22Rv1 (cell line): ENCODE measurements at regions not wholly inside any gene's neighbourhood (a gene's known extent, or its start where the extent isn't known, plus 50 kb on each side); places are given as distances from the start of the nearest gene placed in this dataset.

Source experiments
- H3K27ac ChIP-seq: fragments of 450-650 bp; 2 replicates; pipeline ENCODE4 v1.5.1; 2017
- CTCF ChIP-seq: fragments of 450-650 bp; IDR thresholded peaks from 2 replicates; pipeline ENCODE4 v1.5.1; 2017; ENCODE audit warnings: mild to moderate bottlenecking
- ZFX ChIP-seq: fragments of 450-650 bp; IDR thresholded peaks from 2 replicates; pipeline ENCODE4 v1.6.1; 2017; ENCODE audit warnings: antibody characterized with exemption, borderline replicate concordance

- TF ChIP-seq ZFX: no peak
- no peak for TF ChIP-seq CTCF
- no peak overlapping the region for H3K27ac ChIP-seq
Observed at GRCh38 chr4:182107931-182108330, 135.3 kb upstream of the TENM3 start.

- TF ChIP-seq CTCF (no peak), ZFX (no peak)
- no peak overlapping the region for H3K27ac ChIP-seq
Observed at GRCh38 chr4:182111586-182111985, 131.6 kb upstream of the TENM3 start.

- no peak overlapping the region for H3K27ac ChIP-seq
- TF ChIP-seq ZFX (no peak), CTCF (no peak)
Observed at GRCh38 chr4:182113779-182114178, 129.4 kb upstream of the TENM3 start.

DNA sequence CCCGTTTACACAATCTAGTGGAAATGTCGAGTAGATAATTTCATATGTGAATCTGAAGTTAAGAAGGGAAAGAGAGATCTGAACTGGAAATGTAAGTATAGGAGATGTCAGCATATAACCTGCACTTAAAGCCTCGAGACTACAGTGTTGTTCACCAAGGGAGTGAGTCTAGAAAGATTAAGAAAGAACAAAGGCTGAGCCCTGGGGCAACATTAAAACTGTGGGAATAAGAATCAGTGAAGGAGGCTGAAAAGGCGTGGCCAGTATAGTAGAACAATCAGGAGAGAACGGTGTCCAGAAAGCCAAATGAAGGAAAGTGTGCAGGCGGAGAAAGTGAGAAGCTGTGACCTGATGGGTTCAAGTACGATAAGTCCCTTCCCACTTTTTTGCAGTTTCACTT lies 118.8 kb upstream of the TENM3 start:
- TF ChIP-seq ZFX: no peak
- no peak for TF ChIP-seq CTCF
- H3K27ac ChIP-seq: no peak overlapping the region

GRCh38 chr4:182126096-182126495 lies 117.1 kb upstream of the TENM3 start:
- no peak overlapping the region for H3K27ac ChIP-seq
- no peak for TF ChIP-seq ZFX
- TF ChIP-seq CTCF: no peak

- TF ChIP-seq CTCF: no peak
- no peak overlapping the region for H3K27ac ChIP-seq
Observed at GRCh38 chr4:182126603-182127002, 116.6 kb upstream of the TENM3 start.

DNA sequence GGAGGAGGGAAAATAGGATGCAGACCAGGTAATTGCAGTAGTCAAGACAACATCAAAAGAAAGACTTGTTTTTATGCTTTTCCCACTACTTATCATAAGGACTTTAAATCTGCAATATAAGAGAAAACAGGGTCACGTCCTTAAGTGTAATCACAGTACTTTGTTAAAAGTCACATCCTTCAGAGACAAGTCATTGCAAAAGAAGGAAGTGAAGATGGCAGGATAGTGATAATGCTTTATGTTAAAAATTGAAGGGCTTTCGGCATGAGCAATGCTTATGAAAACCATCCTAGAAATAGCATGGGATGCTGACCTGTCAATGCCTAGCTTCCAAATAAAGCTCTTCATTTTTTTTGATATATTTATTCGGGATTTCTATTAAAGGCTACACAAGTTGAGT lies 110.2 kb upstream of the TENM3 start:
- no peak overlapping the region for H3K27ac ChIP-seq
- TF ChIP-seq CTCF: no peak
- TF ChIP-seq ZFX: no peak

- no peak overlapping the region for H3K27ac ChIP-seq
- TF ChIP-seq CTCF: no peak
- no peak for TF ChIP-seq ZFX
Observed at GRCh38 chr4:182134261-182134660, 108.9 kb upstream of the TENM3 start.
